ENCODE measurements at regions not wholly inside any gene's neighbourhood (a gene's known extent, or its start where the extent isn't known, plus 50 kb on each side); places are given as distances from the start of the nearest gene placed in this dataset.

DNA sequence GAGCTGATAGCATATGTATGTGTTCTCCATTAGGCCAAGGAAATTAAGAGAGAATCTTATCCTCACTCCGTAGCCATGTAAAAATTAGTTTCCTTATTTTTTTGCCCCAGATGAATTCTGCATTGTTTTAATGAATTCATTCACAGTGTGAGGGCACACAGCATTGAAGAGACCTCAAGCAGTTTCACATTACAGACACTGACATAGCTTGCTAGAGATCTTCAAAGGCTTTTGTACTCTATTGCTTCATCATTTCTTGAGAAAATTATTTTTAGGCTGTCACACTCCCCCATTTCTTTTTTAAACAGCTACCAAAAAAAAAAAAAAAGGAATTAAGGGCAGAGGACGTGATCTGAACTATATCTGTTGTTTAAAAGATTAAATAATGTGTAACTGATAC lies 251.1 kb downstream of the BCAT1 start:
- TF ChIP-seq MAX (IDR thresholded peaks at IDR 0.05) (no peak), CREB1 (IDR thresholded peaks at IDR 0.05; ENCODE audit: low read depth) (no peak), ZBTB7A (IDR thresholded peaks at IDR 0.05; ENCODE audit: low read depth) (no peak), TAF1 (IDR thresholded peaks at IDR 0.05; ENCODE audit: low read depth) (no peak), EP300 (IDR thresholded peaks at IDR 0.05; ENCODE audit: borderline replicate concordance) (no peak), REST (IDR thresholded peaks at IDR 0.05; ENCODE audit: low read depth) (no peak), NFIC (IDR thresholded peaks at IDR 0.05) (no peak), CEBPB (IDR thresholded peaks at IDR 0.05) (no peak), YY1 (IDR thresholded peaks at IDR 0.05; ENCODE audit: low read depth) (no peak), RAD21 (IDR thresholded peaks at IDR 0.05; ENCODE audit: low read depth) (no peak)

All from Ishikawa (cell line).